H1 (cell line): ENCODE measurements at regions not wholly inside any gene's neighbourhood (a gene's known extent, or its start where the extent isn't known, plus 50 kb on each side); places are given as distances from the start of the nearest gene placed in this dataset.

Experiments used
- CTCF ChIA-PET: fragments of 300-600 bp; sonication (Branson Sonifier 250); formaldehyde crosslinking; loops from one replicate; lab custom pipeline; 2021; ENCODE audit not compliant: partially characterized antibody; lab: Charles Lee
- POLR2A ChIA-PET: fragments of 300-600 bp; sonication (Branson Sonifier 250); formaldehyde crosslinking; loops from one replicate; lab custom pipeline; 2021; ENCODE audit warnings: inconsistent platforms; ENCODE audit not compliant: partially characterized antibody; lab: Charles Lee
- DNase-seq, 2 experiments: peaks; one replicate each; pipeline versions ENCODE4 v3.0.0 to v3.0.0-alpha.2; 2010 to 2022; ENCODE audit warnings: low spot score in 2 of 2, low read depth in 1 of 2, mixed read lengths in 1 of 2
- FAIRE-seq: peaks from 2 replicates; lab custom pipeline; 2011; peaks lifted over from hg19 to GRCh38; lab: Jason Lieb, UNC
- H2AFZ ChIP-seq: 2 replicates; pipeline ENCODE4 v1.8.1; 2012; ENCODE audit warnings: low read length, inconsistent platforms
- H2AK5ac ChIP-seq: 2 replicates; pipeline ENCODE4 v1.6.1; 2013; ENCODE audit warnings: low read depth, low read length
- H2BK120ac ChIP-seq: replicated peaks from 2 replicates; pipeline ENCODE3; 2013; ENCODE audit warnings: low read depth, low read length, inconsistent platforms
- H2BK12ac ChIP-seq: 2 replicates; pipeline ENCODE4 v1.6.1; 2013; ENCODE audit warnings: low read depth, low read length
- H2BK15ac ChIP-seq: 2 replicates; pipeline ENCODE4 v1.6.1; 2013; ENCODE audit warnings: low read length
- H2BK20ac ChIP-seq: 2 replicates; pipeline ENCODE4 v1.6.1; 2013; ENCODE audit warnings: low read length
- H2BK5ac ChIP-seq: 2 replicates; pipeline ENCODE4 v1.6.1; 2013; ENCODE audit warnings: low read depth, low read length
- H3K14ac ChIP-seq: 2 replicates; pipeline ENCODE4 v1.6.1; 2013; ENCODE audit warnings: inconsistent platforms; ENCODE audit not compliant: insufficient read length
- H3K18ac ChIP-seq: 2 replicates; pipeline ENCODE4 v1.6.1; 2013; ENCODE audit warnings: low read length; ENCODE audit errors: extremely low read depth
- H3K23ac ChIP-seq: 2 replicates; pipeline ENCODE4 v1.6.1; 2013; ENCODE audit warnings: inconsistent platforms; ENCODE audit not compliant: insufficient read length
- H3K23me2 ChIP-seq: 2 replicates; pipeline ENCODE4 v1.6.1; 2013; ENCODE audit warnings: low read depth, low read length
- H3K27ac ChIP-seq: 2 replicates; pipeline ENCODE4 v1.6.1; 2011; ENCODE audit warnings: low read depth, low read length, inconsistent platforms
- H3K27me3 ChIP-seq, 4 experiments: replicated peaks in 1 of 4; 1 replicate in 1 of 4; 2 replicates in 3 of 4; pipeline versions ENCODE4 v1.6.1 to v1.8.1; 2011 to 2013; ENCODE audit warnings: low read length in 3 of 4, mild to moderate bottlenecking in 3 of 4, inconsistent platforms in 2 of 4, mixed read lengths in 2 of 4, moderate library complexity in 1 of 4; ENCODE audit not compliant: control insufficient read depth in 3 of 4, insufficient read depth in 3 of 4; ENCODE audit errors: extremely low read depth in 1 of 4
- H3K36me3 ChIP-seq, 4 experiments: 2 replicates each; pipeline versions ENCODE4 v1.6.1 to v1.8.1; 2011 to 2013; ENCODE audit warnings: mild to moderate bottlenecking in 4 of 4, low read length in 3 of 4, moderate library complexity in 2 of 4, control low read depth in 1 of 4, inconsistent platforms in 1 of 4; ENCODE audit not compliant: insufficient read depth in 4 of 4, control insufficient read depth in 2 of 4
- H3K4ac ChIP-seq: replicated peaks from 2 replicates; pipeline ENCODE3; 2013; ENCODE audit warnings: low read length, low read depth, mixed read lengths, inconsistent platforms; ENCODE audit not compliant: insufficient read length
- H3K4me1 ChIP-seq, 4 experiments: replicated peaks in 1 of 4; 1 replicate in 1 of 4; 2 replicates in 3 of 4; pipeline versions ENCODE4 v1.6.1 to v1.8.1; 2011 to 2013; ENCODE audit warnings: low read length in 3 of 4, inconsistent platforms in 2 of 4, mixed read lengths in 1 of 4; ENCODE audit not compliant: insufficient read depth in 4 of 4, control insufficient read depth in 3 of 4
- H3K4me2 ChIP-seq, 2 experiments: 2 replicates each; pipeline versions ENCODE4 v1.6.1 to v1.8.1; 2011 to 2013; ENCODE audit warnings: low read depth in 2 of 2, low read length in 2 of 2, control low read depth in 1 of 2, inconsistent platforms in 1 of 2, mild to moderate bottlenecking in 1 of 2; ENCODE audit not compliant: insufficient read depth in 1 of 2
- H3K4me3 ChIP-seq, 4 experiments: fragments of 200-600, 300-600 bp in 1 of 4; sonication (generic), shearing (Covaris generic), sonication (Bioruptor Twin) in 1 of 4; 2 replicates each; pipeline versions ENCODE4 v1.5.1 to v1.8.1; 2011 to 2016; ENCODE audit warnings: low read length in 4 of 4, low read depth in 3 of 4, control low read depth in 2 of 4, inconsistent platforms in 2 of 4, mild to moderate bottlenecking in 2 of 4, mixed read lengths in 1 of 4, moderate library complexity in 1 of 4; ENCODE audit not compliant: insufficient read depth in 2 of 4; ENCODE audit errors: extremely low read depth in 1 of 4
- H3K56ac ChIP-seq: replicated peaks from 2 replicates; pipeline ENCODE3; 2013; ENCODE audit warnings: low read depth, mild to moderate bottlenecking, mixed read lengths, low read length, inconsistent platforms; ENCODE audit not compliant: insufficient read length
- H3K79me1 ChIP-seq: 2 replicates; pipeline ENCODE4 v1.6.1; 2013; ENCODE audit warnings: low read depth, low read length, control low read depth
- H3K79me2 ChIP-seq, 2 experiments: 2 replicates each; pipeline versions ENCODE4 v1.6.1 to v1.8.1; 2012 to 2013; ENCODE audit warnings: low read length in 2 of 2, mild to moderate bottlenecking in 2 of 2, inconsistent platforms in 1 of 2; ENCODE audit not compliant: insufficient read depth in 2 of 2, control insufficient read depth in 1 of 2
- H3K9ac ChIP-seq, 4 experiments: replicated peaks in 1 of 4; 1 replicate in 1 of 4; 2 replicates in 3 of 4; pipeline versions ENCODE4 v1.6.1 to v1.8.1; 2011 to 2013; ENCODE audit warnings: low read depth in 3 of 4, low read length in 3 of 4, control low read depth in 2 of 4, mild to moderate bottlenecking in 2 of 4, moderate library complexity in 2 of 4, inconsistent platforms in 1 of 4; ENCODE audit errors: extremely low read depth in 1 of 4
- H3K9me3 ChIP-seq, 2 experiments: 2 replicates each; pipeline versions ENCODE4 v1.6.1 to v1.8.1; 2012 to 2013; ENCODE audit warnings: mild to moderate bottlenecking in 2 of 2, moderate library complexity in 2 of 2, control low read depth in 1 of 2, inconsistent platforms in 1 of 2, low read depth in 1 of 2, low read length in 1 of 2, mixed read lengths in 1 of 2; ENCODE audit not compliant: insufficient read depth in 2 of 2
- H4K20me1 ChIP-seq, 2 experiments: replicated peaks in 1 of 2; 2 replicates each; pipeline versions ENCODE3 to v1.8.1; 2011 to 2013; ENCODE audit warnings: inconsistent platforms in 2 of 2, low read length in 2 of 2, mild to moderate bottlenecking in 1 of 2; ENCODE audit not compliant: insufficient read depth in 2 of 2, control insufficient read depth in 1 of 2
- H4K5ac ChIP-seq: 2 replicates; pipeline ENCODE4 v1.6.1; 2013; ENCODE audit warnings: low read length, low read depth, mixed read lengths, inconsistent platforms; ENCODE audit not compliant: insufficient read length
- H4K8ac ChIP-seq: 2 replicates; pipeline ENCODE4 v1.8.0; 2013; ENCODE audit warnings: mild to moderate bottlenecking, moderate library complexity, low read length, inconsistent platforms; ENCODE audit not compliant: insufficient read depth; ENCODE audit errors: extremely low read depth
- H4K91ac ChIP-seq: replicated peaks from 2 replicates; pipeline ENCODE3; 2013; ENCODE audit warnings: low read length, mixed read lengths, inconsistent platforms; ENCODE audit not compliant: insufficient read length
- EGR1 ChIP-seq: IDR thresholded peaks from 2 replicates; pipeline ENCODE4 v1.6.1; 2011; ENCODE audit warnings: low read depth, low read length, borderline replicate concordance
- EZH2 ChIP-seq: fragments of 200-600 bp; sonication (generic); IDR thresholded peaks from 2 replicates; pipeline ENCODE4 v1.7.1; 2012; ENCODE audit warnings: low read depth, mild to moderate bottlenecking, moderate library complexity, low read length, inconsistent platforms; ENCODE audit not compliant: severe bottlenecking
- KDM5A ChIP-seq: fragments of 200-600 bp; IDR thresholded peaks from 2 replicates; pipeline ENCODE4 v1.7.1; 2012; ENCODE audit warnings: mild to moderate bottlenecking, low read length, inconsistent platforms, mixed read lengths
- SP2 ChIP-seq: IDR thresholded peaks from 2 replicates; pipeline ENCODE4 v1.6.1; 2012; ENCODE audit warnings: mild to moderate bottlenecking, low read length, inconsistent platforms
- YY1 ChIP-seq: IDR thresholded peaks from 2 replicates; pipeline ENCODE4 v1.6.1; 2011; ENCODE audit warnings: low read depth, mild to moderate bottlenecking, low read length
- WGBS, 2 experiments: shearing (Covaris generic) in 1 of 2; methylation state at CpG; one replicate each; pipeline versions ENCODE4 v1.1.6 to v1.1.7; 2013 to 2015; ENCODE audit warnings: low lambda C conversion rate in 2 of 2, mixed read lengths in 2 of 2, inconsistent platforms in 1 of 2, low coverage in 1 of 2, missing lambda C conversion rate in 1 of 2; ENCODE audit not compliant: insufficient replicate concordance in 2 of 2, insufficient coverage in 1 of 2, insufficient read length in 1 of 2; ENCODE audit errors: extremely low coverage in 1 of 2, missing lambda C conversion rate in 1 of 2; 5-methylcytosine and 5-hydroxymethylcytosine counted together
- TF ChIP-seq, protein P1 (sequence below): IDR thresholded peaks from 2 replicates; pipeline ENCODE4 v1.6.1; 2011; ENCODE audit warnings: low read depth, mild to moderate bottlenecking, low read length; ENCODE audit not compliant: insufficient read depth

DNA sequence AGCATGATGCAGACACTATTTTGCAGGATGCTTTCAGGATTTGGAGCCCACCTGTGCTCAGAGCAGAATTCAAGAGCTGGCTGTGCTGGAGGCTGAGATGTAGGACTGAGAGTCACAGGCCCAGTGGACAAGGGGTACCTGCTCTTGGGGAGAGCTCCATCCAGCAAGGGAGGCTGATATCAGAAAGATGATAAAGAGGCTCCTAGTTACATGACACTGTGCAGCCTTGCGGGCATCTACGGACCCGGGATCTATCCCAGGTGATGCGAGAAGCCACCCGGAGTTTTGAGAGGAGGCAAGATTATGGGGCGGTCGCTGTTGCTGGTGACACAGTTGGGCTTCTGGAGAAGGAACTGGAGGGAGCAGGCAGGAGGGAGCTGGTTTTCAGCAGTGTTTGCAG is 579.0 kb downstream of the TBC1D22A start:
- H4K5ac ChIP-seq = no peak overlapping the region
- H2BK12ac ChIP-seq = no peak overlapping the region
- H3K9ac ChIP-seq = no peak overlapping the region
- CTCF ChIA-PET = no interaction called here
- H2BK20ac ChIP-seq = no peak overlapping the region
- no peak overlapping the region for H4K8ac ChIP-seq
- H3K14ac ChIP-seq = no peak overlapping the region
- no peaks in the 10 kb centered on the region for H3K4me1 ChIP-seq
- no peak overlapping the region for H2BK5ac ChIP-seq
- H3K79me1 ChIP-seq = no peaks in the 10 kb centered on the region
- no peak overlapping the region for H3K18ac ChIP-seq
- no peak overlapping the region for H2AK5ac ChIP-seq
- no peak overlapping the region for H2AFZ ChIP-seq
- no peaks in the 10 kb centered on the region for H3K79me2 ChIP-seq
- no peak overlapping the region for H2BK120ac ChIP-seq
- no peaks in the 10 kb centered on the region for H4K20me1 ChIP-seq
- POLR2A ChIA-PET = no interaction called here
- H2BK15ac ChIP-seq = no peak overlapping the region
- no peak for DNase-seq
- TF ChIP-seq KDM5A = no peak
- TF ChIP-seq EZH2 = no peak
- TF ChIP-seq EGR1 = no peak
- TF ChIP-seq, protein P1, sequence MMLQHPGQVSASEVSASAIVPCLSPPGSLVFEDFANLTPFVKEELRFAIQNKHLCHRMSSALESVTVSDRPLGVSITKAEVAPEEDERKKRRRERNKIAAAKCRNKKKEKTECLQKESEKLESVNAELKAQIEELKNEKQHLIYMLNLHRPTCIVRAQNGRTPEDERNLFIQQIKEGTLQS = no peak
- TF ChIP-seq SP2 = no peak
- no peak for TF ChIP-seq YY1
- WGBS, 2 experiments = 91% methylated on average over 6 of the region's 7 CpGs; no CpG with 5 or more reads in 1 of the 2 experiments
- H3K27ac ChIP-seq = no peak overlapping the region
- no peak overlapping the region for H3K4me3 ChIP-seq
- no peak overlapping the region for H3K4ac ChIP-seq
- no peak overlapping the region for H3K56ac ChIP-seq
- FAIRE-seq = no peak
- no peak overlapping the region for H4K91ac ChIP-seq
- H3K23me2 ChIP-seq = peaks cover 6% of the 10 kb centered on the region; the same call in 1 of the 2 replicates
- H3K36me3 ChIP-seq = no peaks in the 10 kb centered on the region
- H3K27me3 ChIP-seq = no peaks in the 10 kb centered on the region
- peaks cover 79 to 83% of the 10 kb centered on the region in 2 experiments for H3K9me3 ChIP-seq
- no peak overlapping the region for H3K4me2 ChIP-seq
- no peak overlapping the region for H3K23ac ChIP-seq
